ENCODE measurements at regions not wholly inside any gene's neighbourhood (a gene's known extent, or its start where the extent isn't known, plus 50 kb on each side); places are given as distances from the start of the nearest gene placed in this dataset.

DNA sequence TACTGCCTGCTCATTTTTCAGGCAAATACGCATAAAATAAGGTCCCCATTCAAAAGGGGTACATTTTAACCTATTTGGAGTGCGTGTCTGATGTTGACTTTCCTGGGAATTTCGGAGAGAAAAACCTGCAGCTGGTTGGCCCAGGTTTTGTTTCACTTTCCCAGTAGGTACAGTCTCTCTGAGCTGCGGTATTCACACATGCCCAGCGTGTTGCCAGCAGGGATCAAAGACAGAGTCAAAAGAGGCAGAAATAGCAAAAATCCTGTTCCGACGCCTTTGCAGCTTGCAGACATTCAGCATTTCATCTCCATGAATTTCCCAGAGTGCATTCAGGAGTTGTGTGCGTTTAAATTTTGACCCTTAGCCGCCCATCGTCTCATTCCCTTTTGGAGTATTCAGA, 855.4 kb upstream of the CELF4 start:
- WGBS, 2 donors (ENCODE audit: extremely low coverage in 2 of 2, insufficient read length in 2 of 2, insufficient replicate concordance in 1 of 2) = no CpG with 5 or more reads among the region's 10 CpGs

GRCh38 chr18:38420611-38421010, 855.0 kb upstream of the CELF4 start:
- Histone ChIP-seq H2AK5ac (ENCODE audit: low read depth, low read length) (no peak overlapping the region), H3K9me3 (replicated peaks in 1 of 2; ENCODE audit: control insufficient read depth in 2 of 2, insufficient read depth in 1 of 2, low read depth in 1 of 2, low read length in 2 of 2) (no peaks in the 10 kb centered on the region), H3K4me3 (ENCODE audit: low read length in 2 of 2) (no peak overlapping the region)

More for the DNA sequence above, 855.4 kb upstream of the CELF4 start:
- H3K79me1 ChIP-seq (ENCODE audit: low read depth, low read length) = no peaks in the 10 kb centered on the region
- no peak overlapping the region for H2BK120ac ChIP-seq (ENCODE audit: low read depth, low read length)
- H3K4me1 ChIP-seq (ENCODE audit: control insufficient read depth in 2 of 2, insufficient read depth in 1 of 2, low read depth in 1 of 2, low read length in 2 of 2) = peaks cover 4 to 9% of the 10 kb centered on the region in 2 donors
- no peak overlapping the region for H3K4ac ChIP-seq (ENCODE audit: low read length)
- no peak for DNase-seq (ENCODE audit: low spot score)
- no peak overlapping the region for H4K91ac ChIP-seq (ENCODE audit: low read depth, low read length, poor library complexity)
- H2AFZ ChIP-seq (ENCODE audit: low read length) = peak overlapping the region; percentile 73
- no peak overlapping the region for H3K4me3 ChIP-seq (ENCODE audit: low read length in 2 of 2)
- no peaks in the 10 kb centered on the region for H3K27me3 ChIP-seq (ENCODE audit: control insufficient read depth in 3 of 3, insufficient read depth in 3 of 3, low read depth in 1 of 3, low read length in 3 of 3)
- H2BK5ac ChIP-seq (ENCODE audit: low read length) = no peak overlapping the region
- H3K18ac ChIP-seq (ENCODE audit: low read length) = no peak overlapping the region
- no peak overlapping the region for H3K14ac ChIP-seq (ENCODE audit: low read length)
- H3K27ac ChIP-seq (replicated peaks; ENCODE audit: low read length) = no peak overlapping the region
- no peaks in the 10 kb centered on the region for H3K36me3 ChIP-seq (replicated peaks in 1 of 2; ENCODE audit: control insufficient read depth in 2 of 2, insufficient read depth in 2 of 2, low read length in 2 of 2)
- H2BK12ac ChIP-seq (ENCODE audit: low read length) = no peak overlapping the region
- no peak overlapping the region for H2BK15ac ChIP-seq (ENCODE audit: low read length)
- H2AK5ac ChIP-seq (ENCODE audit: low read depth, low read length) = no peak overlapping the region
- H3K9me3 ChIP-seq (replicated peaks in 1 of 2; ENCODE audit: control insufficient read depth in 2 of 2, insufficient read depth in 1 of 2, low read depth in 1 of 2, low read length in 2 of 2) = no peaks in the 10 kb centered on the region
- H3K23ac ChIP-seq (ENCODE audit: low read depth, low read length, poor library complexity) = no peak overlapping the region
- no peak overlapping the region for H4K8ac ChIP-seq (ENCODE audit: low read depth, low read length)
- H3K9ac ChIP-seq (ENCODE audit: low read depth, low read length, poor library complexity) = no peak overlapping the region
- no peak overlapping the region for H3K4me2 ChIP-seq (ENCODE audit: insufficient read depth, low read length, poor library complexity, severe bottlenecking)

DNA sequence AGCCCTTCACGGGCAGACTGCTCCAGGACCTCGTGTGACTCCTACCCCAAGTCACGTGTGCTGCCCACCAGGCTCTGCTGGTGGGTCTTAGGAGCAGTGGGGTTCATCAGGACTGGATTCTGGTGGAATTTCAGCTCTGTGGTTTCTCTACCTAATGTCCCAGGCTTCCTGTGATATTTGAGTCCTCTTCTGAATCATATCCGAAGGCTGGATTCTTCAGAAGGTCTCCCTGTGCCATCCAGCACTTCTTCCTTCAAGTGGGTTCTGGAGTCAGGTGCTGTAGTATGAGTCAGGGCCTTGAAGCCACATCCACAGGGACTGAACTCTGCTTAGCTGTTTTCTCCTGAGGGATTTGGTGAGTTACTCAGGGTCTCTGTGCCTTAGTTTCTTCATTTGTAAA, 850.2 kb upstream of the CELF4 start:
- H3K9ac ChIP-seq (ENCODE audit: low read depth, low read length, poor library complexity) = no peak overlapping the region
- H3K4me1 ChIP-seq (ENCODE audit: control insufficient read depth in 2 of 2, insufficient read depth in 1 of 2, low read depth in 1 of 2, low read length in 2 of 2) = peaks cover 1 to 4% of the 10 kb centered on the region in 2 donors
- no peak overlapping the region for H3K27ac ChIP-seq (replicated peaks; ENCODE audit: low read length)
- no peak overlapping the region for H3K4ac ChIP-seq (ENCODE audit: low read length)
- no CpG with 5 or more reads among the region's 4 CpGs for WGBS, 2 donors (ENCODE audit: extremely low coverage in 2 of 2, insufficient read length in 2 of 2, insufficient replicate concordance in 1 of 2)
- no peak overlapping the region for H3K14ac ChIP-seq (ENCODE audit: low read length)
- no peak overlapping the region for H2BK120ac ChIP-seq (ENCODE audit: low read depth, low read length)
- H3K23ac ChIP-seq (ENCODE audit: low read depth, low read length, poor library complexity) = no peak overlapping the region
- H4K91ac ChIP-seq (ENCODE audit: low read depth, low read length, poor library complexity) = no peak overlapping the region
- H3K27me3 ChIP-seq (ENCODE audit: control insufficient read depth in 3 of 3, insufficient read depth in 3 of 3, low read depth in 1 of 3, low read length in 3 of 3) = no peaks in the 10 kb centered on the region
- no peaks in the 10 kb centered on the region for H3K9me3 ChIP-seq (replicated peaks in 1 of 2; ENCODE audit: control insufficient read depth in 2 of 2, insufficient read depth in 1 of 2, low read depth in 1 of 2, low read length in 2 of 2)
- no peaks in the 10 kb centered on the region for H3K79me1 ChIP-seq (ENCODE audit: low read depth, low read length)
- H3K36me3 ChIP-seq (replicated peaks in 1 of 2; ENCODE audit: control insufficient read depth in 2 of 2, insufficient read depth in 2 of 2, low read length in 2 of 2) = no peaks in the 10 kb centered on the region
- no peak overlapping the region for H2BK12ac ChIP-seq (ENCODE audit: low read length)
- no peak overlapping the region for H2BK15ac ChIP-seq (ENCODE audit: low read length)
- no peak overlapping the region for H2AK5ac ChIP-seq (ENCODE audit: low read depth, low read length)
- H4K8ac ChIP-seq (ENCODE audit: low read depth, low read length) = no peak overlapping the region
- no peak overlapping the region for H3K18ac ChIP-seq (ENCODE audit: low read length)
- no peak overlapping the region for H2AFZ ChIP-seq (ENCODE audit: low read length)
- no peak overlapping the region for H3K4me2 ChIP-seq (ENCODE audit: insufficient read depth, low read length, poor library complexity, severe bottlenecking)
- no peak overlapping the region for H3K4me3 ChIP-seq (ENCODE audit: low read length in 2 of 2)
- H2BK5ac ChIP-seq (ENCODE audit: low read length) = no peak overlapping the region
- DNase-seq (ENCODE audit: low spot score) = no peak

More at GRCh38 chr18:38420611-38421010, 855.0 kb upstream of the CELF4 start:
- peak overlapping the region; percentile 73 for H2AFZ ChIP-seq (ENCODE audit: low read length)
- H3K27ac ChIP-seq (replicated peaks; ENCODE audit: low read length) = no peak overlapping the region
- no peak overlapping the region for H3K4ac ChIP-seq (ENCODE audit: low read length)
- H3K36me3 ChIP-seq (replicated peaks in 1 of 2; ENCODE audit: control insufficient read depth in 2 of 2, insufficient read depth in 2 of 2, low read length in 2 of 2) = no peaks in the 10 kb centered on the region
- no peak overlapping the region for H3K23ac ChIP-seq (ENCODE audit: low read depth, low read length, poor library complexity)
- no peak overlapping the region for H4K91ac ChIP-seq (ENCODE audit: low read depth, low read length, poor library complexity)
- H3K4me1 ChIP-seq (ENCODE audit: control insufficient read depth in 2 of 2, insufficient read depth in 1 of 2, low read depth in 1 of 2, low read length in 2 of 2) = peaks cover 4 to 9% of the 10 kb centered on the region in 2 donors
- H3K79me1 ChIP-seq (ENCODE audit: low read depth, low read length) = no peaks in the 10 kb centered on the region
- H2BK12ac ChIP-seq (ENCODE audit: low read length) = no peak overlapping the region
- H3K4me2 ChIP-seq (ENCODE audit: insufficient read depth, low read length, poor library complexity, severe bottlenecking) = no peak overlapping the region
- H3K14ac ChIP-seq (ENCODE audit: low read length) = no peak overlapping the region
- H3K27me3 ChIP-seq (ENCODE audit: control insufficient read depth in 3 of 3, insufficient read depth in 3 of 3, low read depth in 1 of 3, low read length in 3 of 3) = no peaks in the 10 kb centered on the region
- H4K8ac ChIP-seq (ENCODE audit: low read depth, low read length) = no peak overlapping the region
- no CpG with 5 or more reads among the region's 3 CpGs for WGBS, 2 donors (ENCODE audit: extremely low coverage in 2 of 2, insufficient read length in 2 of 2, insufficient replicate concordance in 1 of 2)
- H2BK5ac ChIP-seq (ENCODE audit: low read length) = no peak overlapping the region
- no peak overlapping the region for H2BK15ac ChIP-seq (ENCODE audit: low read length)
- no peak overlapping the region for H3K18ac ChIP-seq (ENCODE audit: low read length)
- no peak overlapping the region for H3K9ac ChIP-seq (ENCODE audit: low read depth, low read length, poor library complexity)
- no peak for DNase-seq (ENCODE audit: low spot score)
- no peak overlapping the region for H2BK120ac ChIP-seq (ENCODE audit: low read depth, low read length)

- H3K9me3 ChIP-seq (replicated peaks in 1 of 2; ENCODE audit: control insufficient read depth in 2 of 2, insufficient read depth in 1 of 2, low read depth in 1 of 2, low read length in 2 of 2) = no peaks in the 10 kb centered on the region
- no peak overlapping the region for H3K4me3 ChIP-seq (ENCODE audit: low read length in 2 of 2)
- H4K91ac ChIP-seq (ENCODE audit: low read depth, low read length, poor library complexity) = no peak overlapping the region
- no peak overlapping the region for H2AK5ac ChIP-seq (ENCODE audit: low read depth, low read length)
- H3K27me3 ChIP-seq (ENCODE audit: control insufficient read depth in 3 of 3, insufficient read depth in 3 of 3, low read depth in 1 of 3, low read length in 3 of 3) = no peaks in the 10 kb centered on the region
- no peak overlapping the region for H2BK15ac ChIP-seq (ENCODE audit: low read length)
- no peak overlapping the region for H2AFZ ChIP-seq (ENCODE audit: low read length)
- no CpG with 5 or more reads among the region's 2 CpGs for WGBS, 2 donors (ENCODE audit: extremely low coverage in 2 of 2, insufficient read length in 2 of 2, insufficient replicate concordance in 1 of 2)
- no peak overlapping the region for H3K4me2 ChIP-seq (ENCODE audit: insufficient read depth, low read length, poor library complexity, severe bottlenecking)
- no peak overlapping the region for H4K8ac ChIP-seq (ENCODE audit: low read depth, low read length)
- no peak overlapping the region for H2BK12ac ChIP-seq (ENCODE audit: low read length)
- DNase-seq (ENCODE audit: low spot score) = no peak
- H3K4ac ChIP-seq (ENCODE audit: low read length) = no peak overlapping the region
- H3K36me3 ChIP-seq (replicated peaks in 1 of 2; ENCODE audit: control insufficient read depth in 2 of 2, insufficient read depth in 2 of 2, low read length in 2 of 2) = no peaks in the 10 kb centered on the region
- H3K18ac ChIP-seq (ENCODE audit: low read length) = no peak overlapping the region
- H3K79me1 ChIP-seq (ENCODE audit: low read depth, low read length) = no peaks in the 10 kb centered on the region
- H3K27ac ChIP-seq (replicated peaks; ENCODE audit: low read length) = no peak overlapping the region
- no peak overlapping the region for H2BK5ac ChIP-seq (ENCODE audit: low read length)
- H3K23ac ChIP-seq (ENCODE audit: low read depth, low read length, poor library complexity) = no peak overlapping the region
- H3K14ac ChIP-seq (ENCODE audit: low read length) = no peak overlapping the region
- no peak overlapping the region for H3K9ac ChIP-seq (ENCODE audit: low read depth, low read length, poor library complexity)
- no peaks in the 10 kb centered on the region for H3K4me1 ChIP-seq (ENCODE audit: control insufficient read depth in 2 of 2, insufficient read depth in 1 of 2, low read depth in 1 of 2, low read length in 2 of 2)
- H2BK120ac ChIP-seq (ENCODE audit: low read depth, low read length) = no peak overlapping the region
These were observed 847.6 kb upstream of the CELF4 start for GRCh38 chr18:38413193-38413592.

Measured in neuronal stem cell (in vitro differentiated cells).